HG03025 (cell line): ENCODE measurements at regions not wholly inside any gene's neighbourhood (a gene's known extent, or its start where the extent isn't known, plus 50 kb on each side); places are given as distances from the start of the nearest gene placed in this dataset.

Source experiments
- ATAC-seq: cut with Tn5 transposase; IDR thresholded peaks from one replicate; pipeline ENCODE4 v1.9.1; 2021; ENCODE audit warnings: mild to moderate bottlenecking, moderate library complexity; ENCODE audit not compliant: unreplicated experiment, low FRiP score

GRCh38 chr6:77183447-77183846, 279.8 kb downstream of the HTR1B start:
- no peak for ATAC-seq

- ATAC-seq, result no peak
These were observed 281.5 kb downstream of the HTR1B start for GRCh38 chr6:77181749-77182148.

DNA sequence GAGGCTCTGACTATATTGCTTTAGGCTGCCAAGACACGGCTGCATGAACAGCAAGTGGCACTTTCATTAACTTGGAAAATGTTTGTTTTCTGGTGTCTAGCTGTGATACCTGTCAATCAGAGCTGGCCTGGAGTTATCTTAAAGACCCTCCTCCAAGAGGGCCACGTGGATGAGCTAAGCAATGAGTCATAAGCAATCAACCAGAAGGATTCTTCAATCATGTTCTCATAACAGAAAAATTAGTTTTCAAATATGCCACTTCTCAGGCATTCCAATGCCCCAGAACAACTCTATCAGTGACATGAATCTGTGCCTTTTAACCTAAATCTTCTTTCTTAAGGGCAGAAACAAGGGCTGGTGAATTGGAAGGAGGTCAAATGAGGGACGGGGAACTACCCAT, 283.0 kb downstream of the HTR1B start:
- no peak for ATAC-seq

- no peak for ATAC-seq
These were observed 284.5 kb downstream of the HTR1B start for GRCh38 chr6:77178821-77179220.

DNA sequence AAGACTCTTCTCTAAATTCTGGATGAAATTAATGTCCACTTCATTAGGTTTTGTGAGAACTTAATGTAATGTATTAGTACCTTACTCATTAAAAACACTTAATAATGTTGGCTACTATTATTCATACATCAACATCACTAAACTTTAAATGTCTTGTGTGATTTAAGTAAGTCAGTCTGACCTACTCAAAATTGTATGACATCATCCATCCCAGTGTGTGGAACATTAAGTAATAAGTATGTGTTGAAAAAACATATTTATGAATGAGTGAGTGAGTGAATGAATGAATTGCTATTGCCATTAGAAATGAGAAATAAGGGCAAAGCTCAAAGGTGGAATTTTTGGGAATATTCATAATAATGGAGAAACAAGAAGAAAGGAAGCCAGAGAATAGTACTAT, 285.8 kb downstream of the HTR1B start:
- no peak for ATAC-seq

DNA sequence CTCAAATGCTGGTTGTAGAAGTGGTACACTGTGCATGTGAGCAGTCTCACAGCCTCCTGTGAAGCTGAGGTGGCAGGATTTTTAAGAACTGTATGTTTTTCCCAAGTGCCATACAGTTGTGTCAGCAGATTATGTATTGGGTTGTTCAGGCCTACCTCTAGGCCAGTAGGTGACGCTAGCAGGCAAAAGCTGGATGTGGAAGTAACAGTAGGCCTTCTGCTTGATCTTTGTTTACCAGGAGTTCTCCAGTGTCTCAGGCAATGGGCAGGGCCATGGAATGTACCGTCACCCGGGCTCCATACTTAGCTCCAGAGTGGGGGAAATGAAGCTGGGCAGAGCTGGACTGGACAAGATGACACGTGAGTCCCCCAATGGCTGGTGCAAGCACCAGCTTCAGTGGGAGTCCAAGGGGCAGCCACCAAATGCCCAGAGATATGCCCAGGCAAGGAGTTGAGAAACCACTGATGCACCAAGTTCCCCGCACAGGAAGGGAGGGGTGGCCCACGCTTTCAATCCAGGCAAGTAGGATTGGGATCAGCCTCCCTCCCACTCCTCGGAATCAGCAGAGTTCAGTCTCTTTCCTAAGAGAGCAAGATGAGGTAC, 289.7 kb downstream of the HTR1B start:
- no peak for ATAC-seq

GRCh38 chr6:77172578-77172977, 290.7 kb downstream of the HTR1B start:
- no peak for ATAC-seq

DNA sequence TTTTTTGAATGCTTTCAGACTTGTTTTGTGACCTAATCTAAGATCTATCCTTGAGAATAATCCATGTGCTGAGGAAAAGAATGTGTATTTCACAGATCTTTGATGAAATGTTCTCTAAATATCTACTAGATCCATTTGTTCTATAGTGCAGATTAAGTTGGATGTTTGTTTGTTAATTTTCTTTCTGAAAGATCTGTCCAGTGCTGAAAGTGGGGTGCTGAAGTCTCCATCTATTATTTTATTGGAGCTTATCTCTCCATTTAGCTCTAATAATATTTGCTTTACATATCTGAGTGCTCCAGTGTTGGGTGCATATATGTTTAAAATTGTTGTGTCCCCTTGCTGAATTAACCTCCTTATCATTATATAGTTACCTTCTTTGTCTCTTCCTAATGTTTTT, 303.6 kb downstream of the HTR1B start:
- no peak for ATAC-seq

GRCh38 chr6:77151241-77151640, 312.1 kb downstream of the HTR1B start:
- no peak for ATAC-seq

DNA sequence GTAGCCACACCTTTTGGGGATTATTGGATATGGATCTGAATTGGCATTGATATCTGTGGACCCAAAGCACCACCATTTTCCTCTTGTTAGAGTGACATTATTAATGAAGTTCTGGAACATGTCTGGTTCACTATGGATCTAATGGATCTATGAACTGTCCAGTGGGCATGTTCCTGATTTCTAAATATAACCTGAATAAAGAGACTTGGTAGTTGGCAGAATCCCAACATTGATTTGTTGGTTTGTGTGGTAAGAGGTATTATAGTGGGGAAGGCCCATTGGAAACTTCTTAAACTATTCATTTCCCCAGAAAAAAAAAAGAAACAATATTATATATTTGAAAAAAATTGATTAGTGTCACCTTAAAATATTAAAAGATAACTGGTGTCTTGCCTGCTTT, 312.6 kb downstream of the HTR1B start:
- ATAC-seq, result no peak

GRCh38 chr6:77145244-77145643, 318.0 kb downstream of the HTR1B start:
- no peak for ATAC-seq

DNA sequence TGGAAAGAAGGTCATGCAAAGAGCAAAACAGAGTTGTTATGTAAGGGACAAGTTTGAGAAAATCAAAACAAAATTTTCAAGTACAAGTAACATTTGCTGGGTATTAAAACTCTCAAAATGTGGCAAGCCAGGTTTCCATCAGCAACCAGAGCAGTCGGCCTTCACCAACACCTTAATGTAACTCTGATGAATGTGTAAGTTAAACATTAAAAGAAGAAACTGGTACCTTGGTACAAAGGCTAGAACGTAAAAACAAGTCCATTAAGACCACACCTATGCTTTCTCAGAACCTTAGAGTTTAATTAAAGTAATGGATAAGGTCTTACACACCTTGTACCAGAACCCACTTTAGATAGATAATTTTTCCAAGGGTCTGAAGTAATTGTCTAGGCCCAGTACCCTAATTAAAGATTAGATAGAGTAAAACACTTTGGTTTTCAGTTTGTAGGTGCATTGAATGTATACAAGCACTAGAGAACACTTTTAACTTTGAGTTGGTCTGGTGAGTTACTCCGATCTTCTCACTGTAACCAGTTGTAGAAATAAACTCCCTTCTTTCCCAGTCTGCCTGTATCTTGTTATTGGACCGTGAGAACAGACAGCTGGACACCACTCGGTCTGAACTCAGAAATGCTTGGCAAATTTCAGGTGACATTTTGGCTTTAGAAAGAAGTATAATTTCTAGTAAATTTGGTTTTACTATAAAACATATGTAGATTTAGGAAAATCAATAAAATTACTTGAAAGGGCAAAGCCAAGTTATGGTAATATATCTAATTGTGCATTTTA, 319.4 kb downstream of the HTR1B start:
- no peak for ATAC-seq

DNA sequence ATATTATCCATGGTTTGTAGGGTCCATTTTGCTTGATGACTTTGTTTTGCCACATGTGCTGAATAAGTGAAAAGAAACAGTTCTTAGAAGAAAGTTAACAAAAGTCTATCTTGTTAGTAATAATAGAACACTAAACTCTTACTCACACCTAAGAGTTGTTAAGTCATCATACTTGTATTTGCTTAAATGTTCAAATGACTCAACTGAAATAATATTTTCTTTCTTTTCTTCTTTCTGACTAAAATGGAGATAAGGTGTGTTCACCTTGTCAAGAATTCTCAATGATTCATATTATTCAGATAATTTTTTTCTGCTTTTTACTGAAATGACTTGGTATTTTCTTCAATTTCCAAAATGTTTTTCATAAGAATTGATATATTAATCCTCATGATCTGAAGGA, 327.2 kb downstream of the HTR1B start:
- no peak for ATAC-seq

GRCh38 chr6:77133031-77133430, 330.3 kb downstream of the HTR1B start:
- ATAC-seq, result no peak

DNA sequence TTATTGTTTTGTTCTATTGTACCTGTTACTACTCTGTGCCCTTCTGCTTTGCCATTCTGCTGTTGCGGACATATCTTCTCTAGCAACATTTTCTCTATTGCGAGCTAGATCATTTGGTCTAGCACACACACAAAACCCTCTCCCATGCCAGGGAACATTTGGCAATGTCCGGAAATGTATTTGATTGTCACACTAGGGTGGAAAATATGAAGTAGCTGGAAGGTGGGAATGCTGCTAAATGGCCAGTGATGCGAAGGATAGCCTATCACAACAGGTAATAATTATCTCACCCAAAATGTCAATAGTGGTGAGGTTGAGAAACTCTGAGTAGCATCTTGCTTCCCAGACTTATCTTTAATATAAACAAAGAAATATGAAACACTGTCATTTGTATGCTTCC, 331.9 kb downstream of the HTR1B start:
- ATAC-seq, result no peak

- no peak for ATAC-seq
These were observed 338.7 kb downstream of the HTR1B start for GRCh38 chr6:77124604-77125003.

GRCh38 chr6:77123527-77123926, 339.8 kb downstream of the HTR1B start:
- no peak for ATAC-seq

DNA sequence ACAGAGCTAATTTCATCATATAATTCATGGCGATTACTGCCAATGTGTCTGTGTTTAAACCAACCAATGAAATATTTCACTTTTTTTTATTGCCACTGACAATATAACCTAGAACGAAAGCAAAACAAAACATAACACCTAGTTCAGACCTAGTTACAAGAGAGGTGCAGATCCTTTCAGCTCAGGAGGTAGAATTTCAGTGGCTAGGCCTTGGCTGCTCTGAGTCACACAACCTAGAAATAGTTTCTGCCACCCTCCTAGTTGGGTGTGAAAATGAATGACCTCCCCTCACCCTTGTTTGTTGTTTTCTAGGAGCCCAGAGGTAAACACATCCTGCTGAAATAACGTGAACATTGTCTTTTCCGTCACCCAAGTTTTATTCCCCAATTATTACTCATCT, 356.3 kb downstream of the HTR1B start:
- ATAC-seq, result no peak

DNA sequence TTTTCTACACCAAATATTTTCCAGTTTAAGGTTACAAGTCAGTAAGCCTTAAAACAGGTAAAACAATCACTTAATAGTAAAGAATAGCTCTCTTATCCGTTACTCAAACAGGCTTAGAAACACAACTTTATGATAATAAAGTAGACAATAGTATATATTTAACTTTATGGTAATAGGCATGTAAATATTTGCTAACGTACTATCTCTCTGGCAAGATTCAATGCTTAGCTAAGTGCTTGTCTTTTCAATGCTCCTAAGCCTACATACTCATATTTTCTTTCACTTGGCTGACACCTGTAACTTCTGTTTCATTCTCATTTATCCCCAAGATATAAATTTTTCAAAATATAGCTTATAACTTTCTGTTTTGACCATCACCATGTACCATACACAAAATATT, 358.2 kb downstream of the HTR1B start:
- no peak for ATAC-seq

- ATAC-seq, result no peak
These were observed 365.4 kb downstream of the HTR1B start for GRCh38 chr6:77097940-77098339.

DNA sequence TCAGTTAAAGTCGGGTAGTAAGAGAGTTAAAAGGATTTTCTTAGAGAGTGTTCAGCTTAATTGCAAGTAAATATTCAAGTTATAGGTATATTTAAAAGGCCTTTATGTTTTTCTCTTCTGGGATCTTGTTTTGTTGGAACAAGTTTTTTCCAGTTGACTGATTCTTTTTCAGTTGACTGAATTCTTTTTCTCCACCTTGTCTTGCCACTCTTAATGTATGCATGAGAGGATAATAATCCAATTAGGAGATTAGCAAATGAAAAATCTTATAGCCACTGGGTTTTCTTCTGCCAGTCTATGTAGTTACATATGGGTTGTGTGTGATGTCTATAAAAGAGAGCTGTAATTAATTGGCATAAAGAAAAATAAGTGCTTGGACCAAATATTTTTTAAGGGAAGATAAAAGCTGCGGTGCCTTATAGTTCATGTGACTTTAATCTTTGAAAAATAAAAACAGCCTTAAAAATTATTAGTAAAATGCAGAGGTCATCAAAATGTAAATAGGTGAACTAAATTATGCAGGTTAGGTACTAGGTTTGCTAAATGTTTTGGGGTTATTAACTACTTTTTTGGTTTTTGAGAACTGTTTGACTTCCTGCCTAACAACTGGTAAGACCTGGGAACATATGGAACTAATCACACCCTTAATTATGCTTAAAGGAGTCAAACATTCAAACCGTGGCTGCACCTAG, 367.2 kb downstream of the HTR1B start:
- no peak for ATAC-seq

- ATAC-seq, result no peak
These were observed 368.5 kb downstream of the HTR1B start for GRCh38 chr6:77094821-77095220.
